Loucy (cell line): ENCODE measurements at regions not wholly inside any gene's neighbourhood (a gene's known extent, or its start where the extent isn't known, plus 50 kb on each side); places are given as distances from the start of the nearest gene placed in this dataset.

Experiments used
- EZH2phosphoT487 ChIP-seq: fragments of 200-600 bp; IDR thresholded peaks from 2 replicates; pipeline ENCODE4 v1.6.1; 2018; ENCODE audit warnings: antibody characterized with exemption, mild to moderate bottlenecking, moderate library complexity, borderline replicate concordance
- TF ChIP-seq, protein P1 (sequence below): fragments of 200-600 bp; sonication (generic); conservative IDR thresholded peaks from 2 replicates; pipeline ENCODE4 v1.5.1; 2014; ENCODE audit warnings: mild to moderate bottlenecking, antibody characterized with exemption, low read length

GRCh38 chr5:124685404-124685930 lies 61.0 kb downstream of the ZNF608 start:
- TF ChIP-seq, protein P1, sequence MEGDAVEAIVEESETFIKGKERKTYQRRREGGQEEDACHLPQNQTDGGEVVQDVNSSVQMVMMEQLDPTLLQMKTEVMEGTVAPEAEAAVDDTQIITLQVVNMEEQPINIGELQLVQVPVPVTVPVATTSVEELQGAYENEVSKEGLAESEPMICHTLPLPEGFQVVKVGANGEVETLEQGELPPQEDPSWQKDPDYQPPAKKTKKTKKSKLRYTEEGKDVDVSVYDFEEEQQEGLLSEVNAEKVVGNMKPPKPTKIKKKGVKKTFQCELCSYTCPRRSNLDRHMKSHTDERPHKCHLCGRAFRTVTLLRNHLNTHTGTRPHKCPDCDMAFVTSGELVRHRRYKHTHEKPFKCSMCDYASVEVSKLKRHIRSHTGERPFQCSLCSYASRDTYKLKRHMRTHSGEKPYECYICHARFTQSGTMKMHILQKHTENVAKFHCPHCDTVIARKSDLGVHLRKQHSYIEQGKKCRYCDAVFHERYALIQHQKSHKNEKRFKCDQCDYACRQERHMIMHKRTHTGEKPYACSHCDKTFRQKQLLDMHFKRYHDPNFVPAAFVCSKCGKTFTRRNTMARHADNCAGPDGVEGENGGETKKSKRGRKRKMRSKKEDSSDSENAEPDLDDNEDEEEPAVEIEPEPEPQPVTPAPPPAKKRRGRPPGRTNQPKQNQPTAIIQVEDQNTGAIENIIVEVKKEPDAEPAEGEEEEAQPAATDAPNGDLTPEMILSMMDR: no peak
- TF ChIP-seq EZH2phosphoT487: no peak
